Keratinocyte (primary cell): ENCODE measurements at regions not wholly inside any gene's neighbourhood (a gene's known extent, or its start where the extent isn't known, plus 50 kb on each side); places are given as distances from the start of the nearest gene placed in this dataset.

Source experiments
- DNase-seq: peaks from one replicate; pipeline ENCODE4 v3.0.0-alpha.2; 2011; ENCODE audit warnings: low read depth, missing footprints, low spot score
- FAIRE-seq: peaks from 2 replicates; lab custom pipeline; 2011; peaks lifted over from hg19 to GRCh38; lab: Jason Lieb, UNC
- H2AFZ ChIP-seq: 2 replicates; pipeline ENCODE4 v1.6.0; 2012; ENCODE audit warnings: low read length, control low read depth, inconsistent platforms; ENCODE audit not compliant: control insufficient read depth
- H3K27ac ChIP-seq: 2 replicates; pipeline ENCODE4 v1.5.1; 2011; ENCODE audit warnings: low read length; ENCODE audit not compliant: control insufficient read depth, insufficient read depth
- H3K27me3 ChIP-seq: 3 replicates; pipeline ENCODE4 v1.6.0; 2011; ENCODE audit warnings: low read length; ENCODE audit not compliant: control insufficient read depth, insufficient read depth; ENCODE audit errors: extremely low read depth
- H3K36me3 ChIP-seq, 2 experiments: 2 replicates in 1 of 2; 3 replicates in 1 of 2; pipeline ENCODE4 v1.5.1; 2011; ENCODE audit warnings: low read length in 2 of 2, mild to moderate bottlenecking in 1 of 2; ENCODE audit not compliant: control insufficient read depth in 2 of 2, insufficient read depth in 2 of 2; ENCODE audit errors: extremely low read depth in 1 of 2
- H3K4me1 ChIP-seq: 3 replicates; pipeline ENCODE4 v1.5.1; 2011; ENCODE audit warnings: low read length; ENCODE audit not compliant: control insufficient read depth, insufficient read depth; ENCODE audit errors: extremely low read depth
- H3K4me2 ChIP-seq: 3 replicates; pipeline ENCODE4 v1.6.0; 2011; ENCODE audit warnings: low read depth, low read length; ENCODE audit not compliant: control insufficient read depth, insufficient read depth; ENCODE audit errors: extremely low read depth
- H3K4me3 ChIP-seq, 3 experiments: fragments of 200-600 bp in 1 of 3; sonication (generic) in 1 of 3; 2 replicates in 2 of 3; 3 replicates in 1 of 3; pipeline ENCODE4 v1.5.1; 2011 to 2016; ENCODE audit warnings: low read length in 3 of 3, mild to moderate bottlenecking in 3 of 3, control low read depth in 2 of 3, inconsistent platforms in 1 of 3, low read depth in 1 of 3, mixed read lengths in 1 of 3, mixed run types in 1 of 3, moderate library complexity in 1 of 3; ENCODE audit not compliant: control insufficient read depth in 2 of 3, insufficient read depth in 2 of 3; ENCODE audit errors: extremely low read depth in 1 of 3
- H3K79me2 ChIP-seq: 2 replicates; pipeline ENCODE4 v1.6.0; 2012; ENCODE audit warnings: low read length; ENCODE audit not compliant: control insufficient read depth, insufficient read depth
- H3K9ac ChIP-seq: 3 replicates; pipeline ENCODE4 v1.6.0; 2011; ENCODE audit warnings: low read length; ENCODE audit not compliant: control insufficient read depth, insufficient read depth; ENCODE audit errors: extremely low read depth
- H3K9me1 ChIP-seq: 3 replicates; pipeline ENCODE4 v1.6.0; 2011; ENCODE audit warnings: low read length; ENCODE audit not compliant: control insufficient read depth, insufficient read depth; ENCODE audit errors: extremely low read depth
- H3K9me3 ChIP-seq: 2 replicates; pipeline ENCODE4 v1.5.1; 2012; ENCODE audit warnings: low read depth, low read length; ENCODE audit not compliant: control insufficient read depth
- H4K20me1 ChIP-seq: 3 replicates; pipeline ENCODE4 v1.6.0; 2011; ENCODE audit warnings: low read length; ENCODE audit not compliant: control insufficient read depth, insufficient read depth; ENCODE audit errors: extremely low read depth
- CTCF ChIP-seq, 3 experiments: IDR thresholded peaks in 1 of 3; conservative IDR thresholded peaks in 1 of 3; optimal IDR thresholded peaks in 1 of 3; 2 replicates in 2 of 3; 3 replicates in 1 of 3; pipeline versions ENCODE3 to v1.5.1; 2011; ENCODE audit warnings: low read length in 3 of 3, mild to moderate bottlenecking in 3 of 3, moderate library complexity in 2 of 3, control low read depth in 1 of 3, inconsistent platforms in 1 of 3; ENCODE audit not compliant: insufficient read depth in 2 of 3; ENCODE audit errors: extremely low read depth in 1 of 3
- EZH2 ChIP-seq: IDR thresholded peaks from one replicate; pipeline ENCODE4 v1.6.1; 2012; ENCODE audit warnings: inconsistent platforms, mild to moderate bottlenecking, low read length, moderate library complexity
- dilution Hi-C: fragments of 300-500 bp; cut with MboI; formaldehyde crosslinking; loops from one replicate; pipeline ENCODE4 v1.7.0; 2020; ENCODE audit warnings: low sequenced_read_pairs; ENCODE audit not compliant: extremely low pct_ligation_motif_present

GRCh38 chr2:47652061-47652690 is 81.4 kb upstream of the KCNK12 start:
- no peaks in the 10 kb centered on the region for H3K79me2 ChIP-seq
- no peak overlapping the region for H3K9ac ChIP-seq
- no peak overlapping the region for H3K4me3 ChIP-seq
- peaks cover 4% of the 10 kb centered on the region for H3K4me1 ChIP-seq
- H3K36me3 ChIP-seq: no peaks in the 10 kb centered on the region
- H4K20me1 ChIP-seq: no peaks in the 10 kb centered on the region
- TF ChIP-seq CTCF (optimal IDR thresholded peaks at IDR 0.05 in 1 of 3, IDR thresholded peaks at IDR 0.05 in 1 of 3, conservative IDR thresholded peaks at IDR 0.05 in 1 of 3; ENCODE audit: extremely low read depth in 1 of 3, insufficient read depth in 2 of 3, low read length in 3 of 3) (no peak), EZH2 (no peak)
- FAIRE-seq (no peak), DNase-seq (no peak)
- H3K4me2 ChIP-seq: no peak overlapping the region
- H2AFZ ChIP-seq: no peak overlapping the region
- H3K27me3 ChIP-seq: peaks cover 17% of the 10 kb centered on the region
- no peaks in the 10 kb centered on the region for H3K9me3 ChIP-seq
- dilution Hi-C loops: no loop called here
- no peak overlapping the region for H3K27ac ChIP-seq
- no peaks in the 10 kb centered on the region for H3K9me1 ChIP-seq

DNA sequence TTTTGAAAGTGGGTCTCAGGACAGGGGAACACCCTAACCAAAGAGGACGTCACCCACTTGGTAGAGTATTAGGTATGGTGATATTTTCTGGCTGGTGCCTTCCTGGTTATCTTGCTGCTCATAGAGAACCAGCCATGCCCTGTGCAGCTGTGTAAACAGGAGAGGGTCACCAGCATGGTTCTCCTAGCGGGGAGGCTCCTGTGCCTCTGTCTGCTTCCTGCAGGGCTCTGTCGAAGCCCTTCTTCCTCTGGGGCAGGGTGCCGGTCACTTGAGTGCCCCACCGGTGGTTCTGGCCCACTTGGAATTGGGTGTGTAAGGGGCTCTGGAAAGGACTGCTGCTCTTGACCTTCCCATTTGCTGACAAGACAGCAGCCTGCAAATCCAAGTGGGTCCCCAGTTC is 80.5 kb upstream of the KCNK12 start:
- Histone ChIP-seq H3K4me2 (no peak overlapping the region), H3K27me3 (peaks cover 17% of the 10 kb centered on the region), H3K36me3 (no peaks in the 10 kb centered on the region), H3K9me3 (no peaks in the 10 kb centered on the region), H3K4me3 (no peak overlapping the region), H3K79me2 (no peaks in the 10 kb centered on the region), H4K20me1 (no peaks in the 10 kb centered on the region), H3K9me1 (no peaks in the 10 kb centered on the region), H3K27ac (no peak overlapping the region), H3K4me1 (peaks cover 4% of the 10 kb centered on the region), H2AFZ (no peak overlapping the region), H3K9ac (no peak overlapping the region)
- dilution Hi-C loops: no loop called here
- no peak for DNase-seq
- FAIRE-seq: no peak
- no peak for TF ChIP-seq EZH2
- TF ChIP-seq CTCF (optimal IDR thresholded peaks at IDR 0.05 in 1 of 3, IDR thresholded peaks at IDR 0.05 in 1 of 3, conservative IDR thresholded peaks at IDR 0.05 in 1 of 3; ENCODE audit: extremely low read depth in 1 of 3, insufficient read depth in 2 of 3, low read length in 3 of 3): no peak
